GM23248 (cell line): ENCODE measurements at regions not wholly inside any gene's neighbourhood (a gene's known extent, or its start where the extent isn't known, plus 50 kb on each side); places are given as distances from the start of the nearest gene placed in this dataset.

Source experiments
- DNase-seq: peaks from one replicate; pipeline ENCODE4 v3.0.0-alpha.2; 2015
- H2AFZ ChIP-seq: fragments of 200-600 bp; sonication (generic); 2 replicates; pipeline ENCODE4 v1.6.1; 2016; ENCODE audit warnings: antibody characterized with exemption
- H3F3A ChIP-seq: fragments of 200-600 bp; sonication (generic); 2 replicates; pipeline ENCODE4 v1.6.1; 2016; ENCODE audit warnings: mild to moderate bottlenecking, antibody characterized with exemption, mixed run types; ENCODE audit not compliant: insufficient read depth
- H3K27ac ChIP-seq: fragments of 200-600 bp; sonication (generic); 2 replicates; pipeline ENCODE4 v1.5.1; 2016; ENCODE audit warnings: mild to moderate bottlenecking
- H3K27me3 ChIP-seq: fragments of 200-600 bp; sonication (generic); replicated peaks from 2 replicates; pipeline ENCODE4 v1.6.1; 2016; ENCODE audit warnings: mild to moderate bottlenecking; ENCODE audit not compliant: insufficient read depth
- H3K36me3 ChIP-seq: fragments of 200-600 bp; sonication (generic); 2 replicates; pipeline ENCODE4 v1.6.1; 2016; ENCODE audit warnings: low read depth, mild to moderate bottlenecking
- H3K4me1 ChIP-seq: fragments of 200-600 bp; sonication (generic); 2 replicates; pipeline ENCODE4 v1.6.1; 2016; ENCODE audit warnings: mild to moderate bottlenecking; ENCODE audit not compliant: insufficient read depth
- H3K4me2 ChIP-seq: fragments of 200-600 bp; sonication (generic); one replicate; pipeline ENCODE4 v1.6.1; 2016; ENCODE audit warnings: mild to moderate bottlenecking; ENCODE audit not compliant: unreplicated experiment
- H3K4me3 ChIP-seq: fragments of 200-600 bp; sonication (generic); 2 replicates; pipeline ENCODE4 v1.5.1; 2016; ENCODE audit warnings: mild to moderate bottlenecking
- H3K79me2 ChIP-seq: fragments of 200-600 bp; sonication (generic); 2 replicates; pipeline ENCODE4 v1.6.1; 2016; ENCODE audit warnings: mild to moderate bottlenecking; ENCODE audit not compliant: insufficient read depth
- H3K9ac ChIP-seq: fragments of 200-600 bp; sonication (generic); 2 replicates; pipeline ENCODE4 v1.6.1; 2016; ENCODE audit warnings: mild to moderate bottlenecking
- H3K9me2 ChIP-seq: fragments of 200-600 bp; sonication (generic); 2 replicates; pipeline ENCODE4 v1.6.1; 2016; ENCODE audit warnings: mixed run types, mild to moderate bottlenecking, moderate library complexity; ENCODE audit not compliant: insufficient read depth
- H3K9me3 ChIP-seq: fragments of 200-600 bp; sonication (generic); one replicate; pipeline ENCODE4 v1.6.1; 2017; ENCODE audit warnings: low read depth
- H4K20me1 ChIP-seq: fragments of 200-600 bp; sonication (generic); 2 replicates; pipeline ENCODE4 v1.6.0; 2016; ENCODE audit not compliant: insufficient read depth
- EZH2 ChIP-seq: fragments of 200-600 bp; sonication (generic); IDR thresholded peaks from 2 replicates; pipeline ENCODE4 v1.6.1; 2018; ENCODE audit warnings: antibody characterized with exemption, mild to moderate bottlenecking; ENCODE audit not compliant: insufficient read depth, poor library complexity, severe bottlenecking
- EZH2phosphoT487 ChIP-seq: fragments of 200-600 bp; sonication (generic); IDR thresholded peaks from 2 replicates; pipeline ENCODE4 v1.6.1; 2018; ENCODE audit warnings: antibody characterized with exemption, moderate library complexity, mild to moderate bottlenecking, low read depth; ENCODE audit not compliant: insufficient read depth
- WGBS, 2 experiments: methylation state at CpG; one replicate each; pipeline ENCODE4 v1.1.6; 2015 to 2017; ENCODE audit warnings: low lambda C conversion rate in 2 of 2, low coverage in 1 of 2; ENCODE audit errors: missing lambda C conversion rate in 2 of 2; 5-methylcytosine and 5-hydroxymethylcytosine counted together
- in situ Hi-C: fragments of 300-500 bp; cut with MboI; formaldehyde crosslinking; loops from 2 replicates; pipeline ENCODE4 v1.15.0; 2020

DNA sequence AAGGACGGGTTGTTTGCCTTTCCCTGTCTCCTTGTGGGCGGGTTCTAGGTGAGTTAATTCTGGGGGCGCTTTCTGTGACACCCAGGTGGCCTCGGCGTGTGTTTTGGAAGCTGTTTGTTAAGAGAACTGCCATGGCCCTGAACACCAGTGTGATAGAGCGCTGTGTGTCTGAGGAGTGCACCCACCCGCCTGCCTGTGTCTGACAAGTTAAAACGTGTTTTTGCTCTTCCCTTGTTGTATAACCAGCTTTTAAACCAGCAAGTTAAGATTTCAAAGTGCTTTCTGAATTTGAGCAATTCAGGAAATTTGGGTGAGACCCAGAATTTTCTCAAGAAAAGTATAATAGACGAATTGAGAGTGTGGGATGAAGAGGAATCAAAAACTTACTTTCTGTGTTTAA lies 55.2 kb upstream of the HGFAC start:
- Histone ChIP-seq H3K27me3 (no peaks in the 10 kb centered on the region), H3K27ac (no peak overlapping the region), H2AFZ (no peak overlapping the region), H3K79me2 (no peaks in the 10 kb centered on the region), H3K9me2 (no peaks in the 10 kb centered on the region), H3K9me3 (no peaks in the 10 kb centered on the region), H3K4me3 (no peak overlapping the region), H3K9ac (no peak overlapping the region), H3K36me3 (no peaks in the 10 kb centered on the region), H3K4me1 (peaks cover 18% of the 10 kb centered on the region), H3K4me2 (no peak overlapping the region), H3F3A (no peaks in the 10 kb centered on the region; the same call in none of the 2 replicates), H4K20me1 (no peaks in the 10 kb centered on the region)
- DNase-seq = no peak
- 89 to 94% methylated on average over 9 of the region's 9 CpGs for WGBS, 2 experiments
- in situ Hi-C loops = no loop called here
- no peak for TF ChIP-seq EZH2phosphoT487
- TF ChIP-seq EZH2 = no peak

DNA sequence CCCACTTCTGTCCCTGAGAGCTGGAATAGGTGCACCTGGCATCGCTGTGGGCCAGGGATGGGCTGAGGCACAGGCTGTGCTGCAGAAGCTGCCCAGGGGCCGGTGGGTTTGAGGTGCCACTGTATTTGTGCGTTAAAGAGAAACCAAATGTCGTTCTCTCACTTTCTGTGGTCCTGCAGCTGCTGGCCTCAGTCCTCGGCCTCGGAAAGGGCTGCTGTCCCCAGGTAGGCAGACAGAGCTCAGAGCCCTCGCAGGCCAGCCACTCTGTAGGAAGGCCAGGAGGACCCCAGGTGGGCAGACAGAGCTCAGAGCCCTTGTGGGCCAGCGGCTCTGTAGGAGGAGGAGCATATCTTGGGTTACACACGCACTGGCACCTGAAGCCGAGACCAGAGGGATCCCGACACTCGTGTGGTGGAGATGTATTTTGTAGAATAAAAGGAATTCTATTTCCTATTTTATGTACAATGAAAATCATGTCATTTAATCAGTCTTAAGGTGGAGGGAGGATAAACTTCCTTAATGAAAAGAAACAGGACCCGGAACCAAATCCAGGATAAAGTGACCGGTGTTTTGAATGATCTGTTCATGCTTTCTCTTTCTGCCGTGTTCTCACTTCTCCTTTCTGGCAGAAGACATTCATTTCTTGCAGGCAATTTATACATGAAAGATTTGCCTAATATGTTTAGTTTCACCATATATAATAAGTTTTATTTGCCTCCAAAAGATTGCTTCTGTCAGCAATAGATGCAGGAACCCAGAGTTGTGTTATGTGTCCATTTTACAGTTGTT lies 54.4 kb upstream of the HGFAC start:
- Histone ChIP-seq H3K9ac (peak overlapping the region; percentile 89), H3K4me1 (peaks cover 18% of the 10 kb centered on the region), H3F3A (no peaks in the 10 kb centered on the region; the same call in none of the 2 replicates), H4K20me1 (no peaks in the 10 kb centered on the region), H3K27ac (peak overlapping the region; percentile 94), H3K9me2 (no peaks in the 10 kb centered on the region), H3K79me2 (no peaks in the 10 kb centered on the region), H3K4me2 (peak overlapping the region; percentile 83), H3K4me3 (peak overlapping the region; percentile 69), H3K27me3 (no peaks in the 10 kb centered on the region), H3K36me3 (no peaks in the 10 kb centered on the region), H3K9me3 (no peaks in the 10 kb centered on the region), H2AFZ (peak overlapping the region; percentile 73)
- in situ Hi-C loops = no loop called here
- no peak for DNase-seq
- no peak for TF ChIP-seq EZH2phosphoT487
- no peak for TF ChIP-seq EZH2
- 85 to 87% methylated on average over 15 of the region's 15 CpGs for WGBS, 2 experiments

DNA sequence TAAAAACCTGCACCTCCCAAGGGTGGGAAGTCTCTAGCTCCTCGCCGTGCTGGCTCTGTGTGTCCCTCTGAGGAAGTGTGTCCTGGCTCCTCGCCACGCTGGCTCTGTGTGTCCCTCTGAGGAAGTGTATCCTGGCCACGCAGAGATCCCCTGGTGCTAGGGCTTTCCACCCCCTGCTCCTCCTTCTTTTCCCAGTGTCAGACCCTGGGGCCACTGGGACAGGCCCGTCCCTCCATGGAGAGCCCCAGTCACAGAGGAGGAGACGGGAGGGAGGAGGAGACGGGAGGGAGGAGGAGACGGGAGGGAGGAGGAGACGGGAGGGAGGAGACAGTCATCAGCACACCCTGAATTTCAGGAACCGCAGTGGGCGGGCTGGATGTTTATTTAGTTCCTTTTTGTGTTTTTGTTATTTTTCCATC lies 53.8 kb upstream of the HGFAC start:
- Histone ChIP-seq H3K9me2 (no peaks in the 10 kb centered on the region), H3K9me3 (no peaks in the 10 kb centered on the region), H2AFZ (peak overlapping the region; percentile 73), H4K20me1 (no peaks in the 10 kb centered on the region), H3K79me2 (no peaks in the 10 kb centered on the region), H3K4me2 (peak overlapping the region; percentile 83), H3F3A (no peaks in the 10 kb centered on the region; the same call in none of the 2 replicates), H3K27me3 (no peaks in the 10 kb centered on the region), H3K4me1 (peaks cover 18% of the 10 kb centered on the region), H3K27ac (peak overlapping the region; percentile 94), H3K4me3 (peak overlapping the region; percentile 69), H3K36me3 (no peaks in the 10 kb centered on the region), H3K9ac (peak overlapping the region; percentile 89)
- peak; percentile 76 for DNase-seq
- 6 to 12% methylated on average over 8 to 10 of the region's 12 CpGs for WGBS, 2 experiments
- in situ Hi-C loops = no loop called here
- TF ChIP-seq EZH2 = no peak
- TF ChIP-seq EZH2phosphoT487 = no peak

DNA sequence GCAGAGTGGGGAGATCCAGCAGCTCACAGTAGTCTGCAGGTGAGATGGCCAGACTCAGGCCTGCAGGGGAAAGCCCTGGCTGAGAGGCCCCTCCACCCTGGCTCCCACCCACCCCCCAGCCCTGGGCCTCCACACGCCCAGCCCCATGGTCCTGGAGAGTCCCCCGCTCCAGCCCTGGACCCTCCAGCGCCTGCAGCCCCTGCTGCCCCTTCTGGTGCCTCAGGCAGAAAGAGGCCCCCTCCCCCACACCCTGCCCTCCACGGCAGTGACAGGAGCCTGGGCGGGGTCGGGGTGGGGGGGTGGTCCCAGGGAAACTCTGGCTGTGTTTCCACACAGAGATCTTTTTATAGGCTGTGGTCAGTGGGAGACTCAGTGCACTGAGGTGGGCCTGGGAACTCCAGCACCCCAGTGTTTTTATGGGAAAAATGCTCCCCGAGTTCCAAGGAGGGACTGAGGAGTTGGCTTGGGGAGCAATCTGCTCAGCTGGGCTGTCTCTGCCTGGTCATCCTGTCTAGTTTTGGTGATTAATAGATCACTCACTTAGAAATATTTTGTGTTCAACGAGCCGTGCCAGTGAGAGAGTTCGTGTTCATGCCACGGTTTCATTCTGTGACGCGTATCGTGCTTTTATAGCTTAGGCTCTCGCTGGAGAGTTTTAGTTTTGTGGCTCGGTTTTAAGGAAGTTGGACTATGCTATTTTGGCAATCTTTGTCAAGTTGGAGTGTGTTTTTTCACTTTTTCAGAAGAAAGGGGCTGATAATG lies 53.1 kb upstream of the HGFAC start:
- TF ChIP-seq EZH2 = no peak
- TF ChIP-seq EZH2phosphoT487 = no peak
- peak overlapping the region; percentile 89 for H3K9ac ChIP-seq
- peak overlapping the region; percentile 94 for H3K27ac ChIP-seq
- H3K79me2 ChIP-seq = no peaks in the 10 kb centered on the region
- no peaks in the 10 kb centered on the region; the same call in none of the 2 replicates for H3F3A ChIP-seq
- H3K4me1 ChIP-seq = peaks cover 18% of the 10 kb centered on the region
- no peaks in the 10 kb centered on the region for H4K20me1 ChIP-seq
- in situ Hi-C loops = no loop called here
- peak; percentile 94 for DNase-seq
- H3K36me3 ChIP-seq = no peaks in the 10 kb centered on the region
- H2AFZ ChIP-seq = peak overlapping the region; percentile 82
- peak overlapping the region; percentile 83 for H3K4me2 ChIP-seq
- no peaks in the 10 kb centered on the region for H3K27me3 ChIP-seq
- peak overlapping the region; percentile 69 for H3K4me3 ChIP-seq
- 3 to 8% methylated on average over 10 to 16 of the region's 16 CpGs for WGBS, 2 experiments
- H3K9me2 ChIP-seq = no peaks in the 10 kb centered on the region
- H3K9me3 ChIP-seq = no peaks in the 10 kb centered on the region
